Sigmoid colon (tissue), 6 donors: ENCODE measurements at regions not wholly inside any gene's neighbourhood (a gene's known extent, or its start where the extent isn't known, plus 50 kb on each side); places are given as distances from the start of the nearest gene placed in this dataset.
A peak's percentile ranks its signal among the peaks of the same experiment; 100 is the strongest.

Experiments
- DNase-seq: peaks from one replicate; pipeline ENCODE4 v3.0.0-alpha.2; 2019
- H3K27ac ChIP-seq, 4 donors: fragments of 200-600 bp; sonication (generic); one replicate each; pipeline ENCODE4 v1.5.1; 2016 to 2019; ENCODE audit warnings: mild to moderate bottlenecking in 1 of 4
- H3K27me3 ChIP-seq, 3 donors: fragments of 200-600 bp; sonication (generic); one replicate each; pipeline ENCODE4 v1.5.1; 2019; ENCODE audit warnings: mild to moderate bottlenecking in 1 of 3
- H3K36me3 ChIP-seq, 4 donors: fragments of 200-600 bp; sonication (generic); one replicate each; pipeline ENCODE4 v1.5.1; 2016 to 2019
- H3K4me1 ChIP-seq, 4 donors: fragments of 200-600 bp; sonication (generic); one replicate each; pipeline ENCODE4 v1.5.1; 2017 to 2019
- H3K4me3 ChIP-seq, 4 donors: fragments of 200-600 bp; sonication (generic); one replicate each; pipeline ENCODE4 v1.5.1; 2017 to 2019; ENCODE audit warnings: mild to moderate bottlenecking in 2 of 4, moderate library complexity in 1 of 4
- H3K9me3 ChIP-seq, 4 donors: fragments of 200-600 bp in 3 of 4; sonication (generic) in 3 of 4; one replicate each; pipeline versions ENCODE4 v1.5.1 to v1.6.1; 2013 to 2019
- EP300 ChIP-seq, 4 donors: sonication (generic); formaldehyde crosslinking; IDR thresholded peaks; one replicate each; pipeline ENCODE4 v1.6.1; 2017; ENCODE audit warnings: antibody characterized with exemption in 4 of 4
- POLR2A ChIP-seq, 2 donors: fragments of 450-650 bp; IDR thresholded peaks; one replicate each; pipeline ENCODE4 v1.6.1; 2016; ENCODE audit warnings: antibody characterized with exemption in 2 of 2, mild to moderate bottlenecking in 2 of 2, moderate library complexity in 2 of 2
- POLR2AphosphoS5 ChIP-seq, 4 donors: sonication (generic); formaldehyde crosslinking; IDR thresholded peaks; one replicate each; pipeline ENCODE4 v1.6.1; 2017; ENCODE audit warnings: antibody characterized with exemption in 4 of 4
- WGBS, 2 donors: extraction: QIAGEN DNeasy Blood & Tissue Kit; methylation state at CpG; one replicate each; pipeline ENCODE4 v1.1.7; 2013; 5-methylcytosine and 5-hydroxymethylcytosine counted together
- intact Hi-C: fragments of 100-400 bp; cut with DNase I; formaldehyde crosslinking; loops from one replicate; pipeline ENCODE4 v1.15.1; 2023
- TF ChIP-seq, protein P1 (sequence below), 4 experiments: fragments of 450-650 bp in 3 of 4; fragments of 200-600 bp in 1 of 4; IDR thresholded peaks; one replicate each; pipeline ENCODE4 v1.5.1; 2016 to 2019; ENCODE audit warnings: antibody characterized with exemption in 4 of 4, mild to moderate bottlenecking in 3 of 4, moderate library complexity in 2 of 4
- donor health status: healthy with polysubstance abuse.
- donor health status: healthy.

DNA sequence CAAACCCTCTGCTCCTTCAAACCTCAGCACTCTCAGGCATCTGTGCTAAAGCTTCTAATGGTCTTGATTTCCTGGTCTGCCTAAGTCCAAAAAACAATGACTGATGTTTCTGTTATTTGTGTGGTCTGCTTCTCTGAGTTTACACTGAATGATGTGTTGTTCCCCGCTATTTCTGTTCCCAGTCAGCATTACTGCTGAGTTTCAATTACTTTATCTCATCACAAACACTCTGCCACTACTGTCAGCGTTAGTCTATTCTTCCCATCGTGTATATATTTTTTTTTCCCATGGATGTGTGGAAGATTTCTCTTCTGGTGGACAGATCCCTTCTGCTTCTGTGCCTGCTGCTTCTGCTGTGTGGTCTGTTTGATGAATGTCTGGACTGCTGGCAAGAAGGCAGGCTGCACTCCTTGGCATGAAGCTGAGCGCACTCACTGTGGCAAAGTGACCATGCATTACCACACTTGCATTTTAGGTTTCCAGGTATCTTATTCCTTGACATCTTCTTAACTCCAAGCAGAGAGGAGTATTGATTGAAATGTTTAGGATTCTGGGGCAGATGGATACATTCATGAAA, 106.9 kb upstream of the PAQR3 start:
- Histone ChIP-seq H3K27me3 (no peaks in the 10 kb centered on the region), H3K9me3 (no peaks in the 10 kb centered on the region), H3K36me3 (no peaks in the 10 kb centered on the region), H3K27ac (peak overlapping the region; percentile 24 to 69 (median 46)), H3K4me3 (no peak overlapping the region), H3K4me1 (peaks cover 0 to 63% (median 46%) of the 10 kb centered on the region in 4 donors)
- no peak for DNase-seq
- WGBS, 2 donors, result 67 to 73% methylated on average over 4 of the region's 4 CpGs
- peak in 1 of 4 donors; percentile 25 for TF ChIP-seq POLR2AphosphoS5 (IDR thresholded peaks at IDR 0.05)
- TF ChIP-seq EP300 (IDR thresholded peaks at IDR 0.05), result no peak
- no peak for TF ChIP-seq POLR2A (IDR thresholded peaks at IDR 0.05)
- TF ChIP-seq, protein P1, sequence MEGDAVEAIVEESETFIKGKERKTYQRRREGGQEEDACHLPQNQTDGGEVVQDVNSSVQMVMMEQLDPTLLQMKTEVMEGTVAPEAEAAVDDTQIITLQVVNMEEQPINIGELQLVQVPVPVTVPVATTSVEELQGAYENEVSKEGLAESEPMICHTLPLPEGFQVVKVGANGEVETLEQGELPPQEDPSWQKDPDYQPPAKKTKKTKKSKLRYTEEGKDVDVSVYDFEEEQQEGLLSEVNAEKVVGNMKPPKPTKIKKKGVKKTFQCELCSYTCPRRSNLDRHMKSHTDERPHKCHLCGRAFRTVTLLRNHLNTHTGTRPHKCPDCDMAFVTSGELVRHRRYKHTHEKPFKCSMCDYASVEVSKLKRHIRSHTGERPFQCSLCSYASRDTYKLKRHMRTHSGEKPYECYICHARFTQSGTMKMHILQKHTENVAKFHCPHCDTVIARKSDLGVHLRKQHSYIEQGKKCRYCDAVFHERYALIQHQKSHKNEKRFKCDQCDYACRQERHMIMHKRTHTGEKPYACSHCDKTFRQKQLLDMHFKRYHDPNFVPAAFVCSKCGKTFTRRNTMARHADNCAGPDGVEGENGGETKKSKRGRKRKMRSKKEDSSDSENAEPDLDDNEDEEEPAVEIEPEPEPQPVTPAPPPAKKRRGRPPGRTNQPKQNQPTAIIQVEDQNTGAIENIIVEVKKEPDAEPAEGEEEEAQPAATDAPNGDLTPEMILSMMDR (IDR thresholded peaks at IDR 0.05), result no peak
- intact Hi-C loops, result loop anchor here (5.0 to 10.0 kb wide), 3 partner anchors 609 to 1026 kb away; partner anchors contain the start of gene ANTXR2

- Histone ChIP-seq H3K36me3 (no peaks in the 10 kb centered on the region), H3K27me3 (no peaks in the 10 kb centered on the region), H3K27ac (no peak overlapping the region), H3K4me1 (peaks cover 0 to 44% (median 33%) of the 10 kb centered on the region in 4 donors), H3K4me3 (no peak overlapping the region), H3K9me3 (no peaks in the 10 kb centered on the region)
- 82 to 84% methylated on average over 2 of the region's 2 CpGs for WGBS, 2 donors
- intact Hi-C loops, result loop anchor here (5.0 to 10.0 kb wide), 3 partner anchors 611 to 1168 kb away; no protein-coding TSS in a partner anchor
- no peak for DNase-seq
- TF ChIP-seq, protein P1 (IDR thresholded peaks at IDR 0.05), result no peak
- TF ChIP-seq POLR2AphosphoS5 (IDR thresholded peaks at IDR 0.05) (no peak), EP300 (IDR thresholded peaks at IDR 0.05) (no peak), POLR2A (IDR thresholded peaks at IDR 0.05) (no peak)
Observed at GRCh38 chr4:79044141-79044659, 105.0 kb upstream of the PAQR3 start.

DNA sequence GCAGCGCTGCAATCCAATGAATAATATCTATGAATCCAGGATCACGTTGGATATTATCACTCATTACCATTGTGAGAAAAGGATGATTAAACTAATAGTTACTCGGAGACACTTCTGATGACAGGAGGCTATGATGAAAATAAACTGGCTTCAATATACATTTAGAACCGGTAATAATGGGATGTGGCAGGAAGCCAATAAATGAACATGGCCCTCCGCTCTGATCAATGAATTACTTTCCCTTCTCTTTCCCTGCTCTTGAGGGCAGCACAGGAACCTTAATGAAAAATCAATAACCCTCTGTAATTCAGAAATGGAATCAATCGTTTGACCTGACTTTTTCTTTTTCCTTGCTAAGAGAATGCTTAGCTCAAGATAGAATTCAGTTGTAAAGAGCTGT, 103.9 kb upstream of the PAQR3 start:
- Histone ChIP-seq H3K36me3 (no peaks in the 10 kb centered on the region), H3K4me1 (peaks cover 0 to 33% (median 23%) of the 10 kb centered on the region in 4 donors), H3K27ac (no peak overlapping the region), H3K4me3 (no peak overlapping the region), H3K9me3 (no peaks in the 10 kb centered on the region), H3K27me3 (no peaks in the 10 kb centered on the region)
- WGBS, 2 donors, result 87 to 95% methylated on average over 6 of the region's 6 CpGs
- DNase-seq, result no peak
- intact Hi-C loops, result loop anchor here (2.0 to 10.0 kb wide), 4 partner anchors 612 to 1169 kb away; no protein-coding TSS in a partner anchor
- no peak for TF ChIP-seq POLR2A (IDR thresholded peaks at IDR 0.05)

DNA sequence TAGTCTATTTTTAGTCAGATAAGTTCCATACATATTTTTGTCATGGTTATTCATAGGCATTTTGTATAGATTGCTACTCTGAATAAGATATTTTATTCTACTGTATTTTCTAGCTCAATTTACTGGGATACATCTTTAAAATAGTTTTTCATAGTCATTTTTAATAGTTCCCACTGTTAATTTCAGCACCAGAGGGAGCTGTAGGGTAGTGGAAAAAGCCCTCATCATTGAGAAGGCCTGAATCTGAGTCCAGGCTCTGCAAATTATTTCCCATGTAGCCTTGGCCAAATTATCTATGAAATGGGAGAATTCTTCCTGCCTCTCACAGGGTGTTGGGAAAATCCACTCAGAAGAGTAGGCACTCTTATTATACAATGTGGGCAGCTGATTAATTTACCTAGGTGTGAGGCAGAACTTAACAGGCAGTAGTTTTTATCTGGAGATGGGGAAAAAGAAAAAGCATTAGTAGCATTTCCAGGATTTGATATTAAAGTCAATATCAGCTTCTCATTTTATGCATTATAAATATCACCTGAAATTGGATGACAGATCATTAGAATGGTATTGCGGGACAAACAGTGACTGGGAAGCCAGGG, 102.9 kb upstream of the PAQR3 start:
- Histone ChIP-seq H3K4me1 (peaks cover 0 to 24% (median 16%) of the 10 kb centered on the region in 4 donors), H3K4me3 (no peak overlapping the region), H3K27me3 (no peaks in the 10 kb centered on the region), H3K27ac (no peak overlapping the region), H3K9me3 (no peaks in the 10 kb centered on the region), H3K36me3 (no peaks in the 10 kb centered on the region)
- DNase-seq, result no peak
- WGBS, 2 donors, result 89 to 97% methylated on average over 1 of the region's 1 CpG
- intact Hi-C loops, result loop anchor here (1.0 to 10.0 kb wide), 5 partner anchors 534 to 1170 kb away; no protein-coding TSS in a partner anchor
- TF ChIP-seq, protein P1 (IDR thresholded peaks at IDR 0.05), result peak; percentile 33 to 73 (median 54)
- TF ChIP-seq EP300 (IDR thresholded peaks at IDR 0.05), result no peak

DNA sequence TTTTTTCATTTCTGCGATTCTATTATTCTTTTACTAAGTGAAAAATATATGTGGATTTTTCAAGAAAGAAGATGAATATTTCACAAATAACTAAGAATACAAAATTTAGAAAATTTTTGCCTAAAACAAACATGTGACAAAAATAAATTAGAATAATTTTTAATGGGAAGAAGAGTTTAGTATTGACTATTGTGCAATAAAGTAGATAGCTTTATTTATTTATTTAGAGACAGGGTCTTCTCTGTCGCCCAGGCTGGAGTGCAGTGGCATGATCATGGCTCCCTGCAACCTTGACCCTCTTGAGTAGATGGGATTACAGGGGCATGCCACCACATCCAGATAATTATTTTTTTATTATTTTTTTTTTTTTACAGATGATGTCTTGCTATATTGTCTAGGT, 95.3 kb upstream of the PAQR3 start:
- intact Hi-C loops, result loop anchor here (5.0 kb wide), 1 partner anchor 62 kb away; no protein-coding TSS in a partner anchor
- 90 to 94% methylated on average over 2 of the region's 2 CpGs for WGBS, 2 donors

More for the DNA sequence above, 95.3 kb upstream of the PAQR3 start:
- no peaks in the 10 kb centered on the region for H3K36me3 ChIP-seq
- H3K4me1 ChIP-seq, result no peaks in the 10 kb centered on the region
- H3K27ac ChIP-seq, result peak overlapping the region in 1 of 4 donors; percentile 1
- TF ChIP-seq POLR2AphosphoS5 (IDR thresholded peaks at IDR 0.05) (no peak), EP300 (IDR thresholded peaks at IDR 0.05) (no peak), POLR2A (IDR thresholded peaks at IDR 0.05) (no peak)
- TF ChIP-seq, protein P1 (IDR thresholded peaks at IDR 0.05), result no peak
- no peaks in the 10 kb centered on the region for H3K9me3 ChIP-seq
- no peaks in the 10 kb centered on the region for H3K27me3 ChIP-seq
- no peak overlapping the region for H3K4me3 ChIP-seq
- no peak for DNase-seq
